Fibroblast of mammary gland (primary cell): ENCODE measurements at regions not wholly inside any gene's neighbourhood (a gene's known extent, or its start where the extent isn't known, plus 50 kb on each side); places are given as distances from the start of the nearest gene placed in this dataset.

Source experiments
- DNase-seq: peaks from one replicate; pipeline ENCODE4 v3.0.0-alpha.2; 2010; ENCODE audit warnings: low read depth
- H3K4me3 ChIP-seq: 2 replicates; pipeline ENCODE4 v1.5.1; 2011; ENCODE audit warnings: low read depth, mild to moderate bottlenecking, low read length, moderate library complexity; ENCODE audit not compliant: control insufficient read depth
- CTCF ChIP-seq: conservative IDR thresholded peaks from 2 replicates; pipeline ENCODE4 v1.5.1; 2011; ENCODE audit warnings: low read depth, low read length, inconsistent platforms; ENCODE audit not compliant: control insufficient read depth, insufficient read depth

- H3K4me3 ChIP-seq, result no peak overlapping the region
- no peak for TF ChIP-seq CTCF
- DNase-seq, result no peak
These were observed 67.0 kb upstream of the TNFSF18 start for GRCh38 chr1:173117761-173118160.

GRCh38 chr1:173117108-173117633 lies 66.4 kb upstream of the TNFSF18 start:
- no peak overlapping the region for H3K4me3 ChIP-seq
- no peak for TF ChIP-seq CTCF
- DNase-seq, result no peak

GRCh38 chr1:173114346-173114745 lies 63.6 kb upstream of the TNFSF18 start:
- no peak for DNase-seq
- no peak for TF ChIP-seq CTCF
- no peak overlapping the region for H3K4me3 ChIP-seq

- peak; percentile 75 for DNase-seq
- no peak for TF ChIP-seq CTCF
- no peak overlapping the region for H3K4me3 ChIP-seq
These were observed 62.4 kb upstream of the TNFSF18 start for GRCh38 chr1:173113015-173113741.

GRCh38 chr1:173112129-173112528 lies 61.4 kb upstream of the TNFSF18 start:
- DNase-seq, result peak; percentile 42
- TF ChIP-seq CTCF, result no peak
- H3K4me3 ChIP-seq, result no peak overlapping the region

- no peak overlapping the region for H3K4me3 ChIP-seq
- no peak for DNase-seq
- TF ChIP-seq CTCF, result no peak
These were observed 57.0 kb upstream of the TNFSF18 start for GRCh38 chr1:173107696-173108095.
